HG02623 (cell line): ENCODE measurements at regions not wholly inside any gene's neighbourhood (a gene's known extent, or its start where the extent isn't known, plus 50 kb on each side); places are given as distances from the start of the nearest gene placed in this dataset.
"Not testable (repeated sequence)": the region's sequence is repeated elsewhere in the genome, so short reads cannot be mapped to it uniquely, and the experiment has no call there.

ENCODE experiments used
- ATAC-seq: cut with Tn5 transposase; IDR thresholded peaks from one replicate; pipeline ENCODE4 v1.9.1; 2021; ENCODE audit warnings: moderate library complexity; ENCODE audit not compliant: unreplicated experiment

DNA sequence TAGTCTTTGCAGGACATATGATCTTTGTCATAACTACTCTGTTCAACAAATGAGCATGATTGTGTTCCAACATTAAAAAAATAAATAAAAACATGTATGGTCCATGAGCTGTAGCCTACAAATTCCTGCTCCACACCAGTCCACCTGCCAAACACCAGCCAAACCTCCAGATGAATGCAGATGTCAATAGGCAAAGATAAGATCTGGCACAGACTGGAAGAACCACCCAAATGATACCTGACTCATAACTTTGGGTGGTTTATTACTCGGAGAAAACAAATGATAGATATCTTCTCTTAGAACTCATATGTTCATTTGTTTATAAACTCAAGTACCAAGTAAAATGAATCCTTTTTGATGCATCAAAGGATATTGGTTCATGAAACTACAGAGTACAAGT lies 425.1 kb downstream of the GBA3 start:
- no peak for ATAC-seq

DNA sequence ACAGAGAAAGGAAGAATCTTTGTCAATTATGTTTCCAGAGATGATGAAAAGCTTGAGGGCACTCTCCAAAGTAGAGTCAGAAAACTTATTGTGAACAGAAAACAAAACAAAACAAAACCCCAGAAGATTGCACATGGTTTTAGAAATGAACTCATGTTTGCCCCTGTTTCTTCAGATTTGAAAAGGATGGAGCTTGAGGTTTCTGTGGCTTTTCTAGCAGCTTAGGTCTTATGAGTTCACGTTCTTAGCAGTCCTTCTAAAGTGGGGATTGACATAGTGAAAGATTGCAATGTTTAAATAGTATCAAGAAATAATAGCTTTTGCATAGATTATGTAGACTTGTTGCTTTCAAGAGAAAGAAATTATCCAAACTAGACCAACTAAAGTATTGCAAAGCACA lies 421.8 kb downstream of the GBA3 start:
- ATAC-seq = no peak

DNA sequence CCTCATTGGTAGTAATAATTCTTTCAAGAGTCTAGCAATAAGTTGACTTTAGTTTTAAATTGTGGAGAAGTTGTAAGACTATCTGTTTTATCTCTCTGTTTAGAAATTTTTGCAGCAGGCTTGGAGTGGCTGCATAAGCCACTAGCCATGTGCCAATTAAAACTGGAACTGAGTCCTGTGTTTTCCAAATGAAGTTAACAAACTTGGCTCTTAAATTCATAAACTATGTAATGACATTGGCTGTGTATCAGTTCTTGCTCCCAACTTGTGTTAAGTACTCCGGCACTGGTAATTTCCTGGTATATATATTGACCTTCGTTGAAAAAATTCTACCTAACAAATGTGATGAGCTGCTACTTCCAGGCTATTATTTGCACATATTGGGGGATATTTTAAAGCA lies 420.4 kb downstream of the GBA3 start:
- ATAC-seq = no peak

DNA sequence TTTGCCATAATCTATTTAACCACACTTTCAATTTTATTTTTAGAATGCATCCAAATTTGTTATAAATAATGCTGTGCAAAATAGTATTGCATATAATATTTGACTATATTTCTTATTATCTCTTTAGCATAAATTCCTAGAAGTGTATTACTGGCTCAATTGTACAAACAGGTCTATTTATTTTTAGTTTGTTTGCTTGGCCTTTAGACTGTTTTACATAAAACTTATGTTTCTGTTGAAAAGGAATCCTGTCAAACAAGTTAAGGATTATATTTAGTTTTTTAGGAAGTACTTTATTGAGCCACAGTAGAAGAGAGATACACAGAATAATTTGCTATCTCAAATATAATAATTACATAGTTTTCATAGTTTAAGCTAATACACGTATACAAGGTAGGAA lies 413.8 kb downstream of the GBA3 start:
- no peak for ATAC-seq

DNA sequence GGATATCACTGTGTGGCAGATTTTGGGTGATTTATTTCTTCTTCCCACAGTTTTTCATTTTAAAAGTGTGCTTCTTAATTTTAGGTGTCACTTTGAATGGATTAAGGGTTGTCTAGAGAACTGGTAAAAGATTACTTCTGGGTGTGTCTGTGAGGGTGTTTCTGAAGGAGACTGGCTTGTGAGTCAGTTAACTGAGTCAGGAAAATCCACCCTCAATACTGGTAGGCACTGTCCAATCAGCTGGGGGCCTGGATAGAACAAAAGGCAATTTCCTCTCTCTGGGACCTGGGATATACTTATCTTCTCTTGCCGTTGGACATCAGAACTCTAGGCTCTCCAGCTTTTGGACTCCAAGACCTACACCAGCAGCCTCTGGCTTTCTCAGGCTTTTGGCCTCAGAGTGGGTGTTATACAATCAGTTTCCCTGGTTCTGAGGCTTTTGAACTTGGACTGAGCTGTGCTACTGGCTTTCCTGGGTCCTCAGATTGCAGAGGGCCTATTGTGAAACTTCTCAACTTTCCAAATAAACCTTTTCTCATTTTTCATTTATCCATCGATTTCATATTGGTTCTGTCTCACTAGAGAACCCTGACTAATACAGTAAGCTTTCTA lies 413.1 kb downstream of the GBA3 start:
- ATAC-seq = no peak

DNA sequence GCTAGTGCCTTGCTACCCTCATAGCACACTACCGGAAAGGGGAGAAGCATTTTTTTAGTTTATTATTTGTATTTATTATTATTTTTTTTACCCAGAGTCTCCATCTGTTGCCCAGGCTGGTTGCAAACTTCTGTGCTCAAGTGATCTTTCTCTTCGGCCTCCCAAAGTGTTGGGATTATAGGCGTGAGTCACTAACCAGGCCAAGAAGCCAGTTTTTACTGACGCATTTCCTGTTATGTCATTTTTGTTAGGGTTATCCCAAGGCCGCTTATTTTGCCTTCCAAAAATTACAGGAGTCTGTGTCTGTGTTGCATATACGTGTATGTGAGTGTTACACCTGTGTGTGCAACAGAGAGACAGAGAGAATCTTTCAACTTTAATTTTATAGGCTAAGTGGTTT lies 404.5 kb downstream of the GBA3 start:
- no peak for ATAC-seq

DNA sequence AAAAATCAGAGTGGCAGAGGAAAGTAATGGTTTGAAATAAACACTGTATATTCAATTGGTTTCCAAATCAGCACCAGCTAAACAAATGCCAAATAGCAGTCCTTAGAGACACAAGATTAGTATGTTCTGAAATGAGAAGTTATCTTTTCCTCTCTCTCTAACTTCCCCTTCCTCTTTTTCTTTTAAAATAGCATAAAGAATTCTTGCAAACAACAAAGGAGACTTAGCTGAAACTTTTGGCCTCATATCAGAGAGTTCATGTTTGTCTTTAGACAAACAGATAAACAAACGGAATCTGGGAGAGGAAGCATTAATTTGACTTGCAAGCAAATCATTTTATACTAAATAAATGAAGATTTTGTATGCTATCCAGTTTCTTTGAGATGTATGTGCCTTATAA lies 399.0 kb downstream of the GBA3 start:
- ATAC-seq = no peak

DNA sequence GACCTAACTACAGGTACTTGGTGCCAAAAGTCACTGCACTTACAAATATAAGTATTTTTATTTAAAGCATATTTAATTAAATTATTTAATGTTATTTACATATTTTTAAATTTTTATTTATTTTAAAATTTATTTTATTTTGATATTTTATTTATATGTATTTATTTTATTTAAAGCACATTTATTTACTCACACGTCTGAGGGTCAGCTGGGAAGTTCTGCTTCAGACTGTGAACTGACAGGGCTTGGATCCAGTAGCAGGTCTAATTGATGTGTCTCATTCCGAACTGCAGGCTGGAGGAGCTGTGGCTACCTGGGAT lies 392.5 kb downstream of the GBA3 start:
- no peak for ATAC-seq

DNA sequence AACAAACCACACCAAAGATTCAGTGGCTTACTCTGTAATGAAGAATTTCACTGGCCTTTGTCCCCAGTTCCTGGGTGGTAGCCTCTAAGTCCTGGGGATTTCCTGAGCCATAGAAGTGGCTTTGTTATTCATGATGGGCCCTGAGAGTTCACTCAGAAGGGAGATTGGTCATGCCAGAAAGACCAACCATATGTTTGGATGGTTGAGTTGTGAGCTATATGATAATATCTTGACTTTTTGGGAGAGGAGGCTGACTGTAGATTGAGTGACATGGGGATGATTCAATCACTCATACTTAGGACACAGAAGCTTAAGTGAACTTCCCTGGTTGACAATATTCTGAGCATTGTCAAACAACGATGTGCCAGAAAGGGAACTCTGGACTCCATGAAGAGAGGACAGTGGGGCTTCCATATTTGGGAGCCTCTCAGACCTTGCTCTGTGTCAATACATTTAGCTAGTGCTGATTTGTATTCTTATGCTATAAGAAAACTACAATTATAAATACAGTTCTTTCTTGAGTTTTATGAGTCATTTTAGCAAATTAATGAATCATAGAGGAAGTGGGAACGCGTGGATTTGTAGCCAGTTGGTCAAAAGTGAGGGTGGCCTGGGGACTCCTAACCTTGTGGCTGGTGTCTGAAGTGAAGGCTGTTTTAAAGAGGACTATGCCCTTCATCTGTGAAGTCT lies 392.0 kb downstream of the GBA3 start:
- ATAC-seq = no peak

DNA sequence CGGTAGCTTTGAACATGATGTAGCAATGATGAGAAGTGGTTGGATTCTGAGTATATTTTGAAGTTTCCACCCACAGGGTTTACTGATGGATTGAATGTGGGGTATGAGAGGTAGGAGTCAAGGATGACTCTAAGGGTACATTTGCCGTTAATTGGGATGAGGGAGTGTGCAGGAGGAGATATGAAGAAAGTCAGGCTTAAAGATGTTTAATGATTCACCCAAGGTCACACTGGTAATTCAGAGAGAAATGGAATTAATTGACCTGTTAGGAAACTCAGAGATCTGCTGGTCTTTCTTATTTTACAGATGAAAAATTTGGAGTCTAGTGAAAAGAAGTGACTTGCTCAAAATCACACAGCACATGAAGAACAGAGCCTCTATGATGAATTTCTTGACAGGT lies 390.7 kb downstream of the GBA3 start:
- no peak for ATAC-seq

DNA sequence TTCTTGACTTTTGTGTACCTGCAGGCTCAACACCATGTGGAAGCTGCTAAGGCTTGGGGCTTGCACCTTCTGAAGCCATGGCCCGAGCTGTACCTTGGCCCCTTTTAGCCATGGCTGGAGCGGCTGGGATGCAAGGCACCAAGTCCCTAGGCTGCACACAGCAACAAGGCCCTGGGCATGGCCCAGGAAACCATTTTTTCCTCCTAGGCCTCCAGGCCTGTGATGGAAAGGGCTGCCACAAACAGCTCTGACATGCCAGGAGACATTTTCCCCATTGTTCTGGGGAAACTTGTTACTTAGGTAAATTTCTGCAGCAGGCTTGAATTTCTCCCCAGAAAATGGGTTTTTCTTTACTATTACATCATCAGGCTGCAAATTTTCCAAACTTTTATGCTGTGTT lies 387.4 kb downstream of the GBA3 start:
- ATAC-seq = not testable (repeated sequence)

DNA sequence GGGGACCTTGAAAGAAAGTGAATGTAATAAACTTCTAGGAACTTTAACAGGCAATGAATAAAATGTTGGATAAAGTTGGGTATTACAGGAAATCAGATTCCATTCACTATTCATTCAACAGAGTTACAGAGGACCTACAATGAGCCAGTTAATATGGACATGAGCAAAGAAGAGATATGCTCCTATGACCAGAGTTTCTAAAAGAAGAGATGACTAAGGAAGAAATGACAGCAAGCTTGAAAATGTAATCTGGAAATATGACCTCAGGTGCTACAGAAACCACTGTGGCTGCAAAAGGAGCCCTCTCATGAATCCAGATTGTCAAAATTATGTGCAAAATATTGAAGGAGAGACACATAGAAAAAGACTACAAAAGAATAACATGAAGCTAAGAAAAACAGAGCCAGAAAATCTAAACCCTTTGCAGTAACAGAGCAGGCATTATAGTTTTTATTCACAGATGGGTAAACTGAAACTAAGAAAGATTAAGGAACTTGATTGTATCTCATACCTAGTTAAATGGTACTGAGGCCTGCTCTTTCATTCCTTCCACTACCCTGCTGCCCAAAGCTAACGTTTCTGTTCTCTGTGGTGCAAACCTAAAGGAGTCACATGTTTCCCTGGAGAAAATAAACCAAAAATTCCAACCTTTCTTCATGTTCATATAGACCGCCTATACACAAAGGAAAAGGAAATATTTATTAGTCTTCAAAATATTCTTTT lies 378.3 kb downstream of the GBA3 start:
- ATAC-seq = no peak

DNA sequence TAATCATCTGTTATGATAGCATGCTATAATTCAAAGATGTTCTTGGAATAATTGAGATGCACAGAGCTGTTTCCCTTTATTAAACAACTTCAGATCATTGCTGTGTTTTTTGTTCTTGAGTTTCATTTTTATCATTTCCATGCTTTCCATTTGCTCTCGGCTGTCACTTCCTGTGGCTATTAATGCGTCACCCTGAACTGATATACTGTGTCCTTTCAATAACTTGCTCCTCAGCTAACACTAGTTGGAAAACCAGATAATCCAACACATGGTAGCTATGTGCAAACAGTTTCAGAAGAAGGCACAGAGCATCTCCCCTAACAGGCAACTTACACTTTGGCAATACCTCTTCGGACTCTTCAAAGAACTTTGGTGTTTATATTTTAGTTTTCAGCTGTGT lies 376.0 kb downstream of the GBA3 start:
- no peak for ATAC-seq

DNA sequence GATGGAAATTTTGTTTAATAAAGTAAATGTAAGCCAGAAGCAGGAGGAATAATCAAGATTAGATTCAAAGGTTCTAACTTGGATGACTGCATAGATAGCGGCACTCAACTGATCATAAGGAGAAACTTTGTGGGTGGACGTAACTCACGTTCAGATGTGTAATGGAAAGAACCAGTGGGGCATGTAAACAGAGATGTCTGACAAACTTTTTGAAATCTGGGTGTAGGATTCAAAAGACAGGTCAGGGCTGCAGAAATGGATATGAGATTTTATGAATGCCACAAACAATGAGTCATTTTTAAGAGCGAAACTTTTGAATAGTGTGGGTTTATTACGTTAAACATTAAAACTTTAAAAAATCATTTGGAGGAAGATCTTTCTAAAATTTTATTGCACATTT lies 375.6 kb downstream of the GBA3 start:
- no peak for ATAC-seq

DNA sequence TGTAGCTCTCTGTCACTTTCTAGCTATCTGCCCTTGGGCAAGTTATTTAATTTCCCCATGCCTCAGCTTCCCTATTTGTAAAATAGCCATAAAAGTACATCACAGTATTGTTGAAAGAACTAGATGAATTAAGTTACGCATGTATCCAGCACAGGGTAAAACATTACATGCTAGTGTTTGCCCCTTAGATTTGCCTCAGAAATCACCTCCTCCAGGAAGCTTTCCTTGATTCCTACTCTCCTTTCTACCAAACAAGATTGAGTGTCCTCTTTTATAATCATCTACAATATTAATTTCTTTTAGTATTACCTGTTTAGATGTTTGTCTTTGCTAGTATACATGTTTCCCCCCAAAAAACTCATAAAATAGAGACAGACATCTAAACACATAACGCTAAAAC lies 369.5 kb downstream of the GBA3 start:
- no peak for ATAC-seq

DNA sequence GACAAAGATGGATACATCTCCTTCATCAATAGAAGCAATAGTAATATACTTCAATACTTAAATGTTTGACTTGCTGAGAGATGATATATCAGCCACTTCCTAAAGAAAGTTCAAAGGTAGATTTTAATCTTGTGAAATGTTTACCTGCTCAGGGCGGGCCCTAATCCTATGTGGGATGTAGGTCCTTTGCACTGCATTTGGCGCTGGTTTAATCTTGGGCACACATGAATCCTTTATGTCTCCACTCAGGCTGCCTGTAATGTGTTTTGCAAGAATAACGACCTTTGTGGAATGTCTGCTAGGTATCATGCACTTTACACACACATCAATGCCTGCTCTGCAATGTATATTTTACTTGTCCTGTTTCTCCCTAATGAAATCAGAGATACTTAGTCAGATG lies 368.7 kb downstream of the GBA3 start:
- ATAC-seq = no peak

DNA sequence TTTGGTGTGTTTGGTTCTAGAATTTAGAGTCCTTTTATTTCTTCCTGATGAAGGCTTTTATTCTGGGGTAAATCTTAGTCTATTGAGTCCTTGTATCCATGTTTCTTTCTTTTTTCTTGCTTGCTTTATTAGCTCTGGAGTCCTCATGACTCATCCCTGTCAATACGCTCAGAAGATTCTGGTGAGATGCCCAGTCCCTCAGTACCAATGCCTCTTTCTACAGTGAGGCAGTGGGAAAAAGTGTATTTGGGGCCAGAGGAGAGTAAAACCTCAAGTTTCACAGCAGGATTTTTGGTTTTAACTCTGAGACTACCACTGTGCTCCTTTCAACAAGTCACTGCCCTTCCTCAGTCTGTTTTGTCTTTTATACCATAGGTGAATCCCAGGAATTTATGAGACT lies 368.0 kb downstream of the GBA3 start:
- ATAC-seq = no peak

DNA sequence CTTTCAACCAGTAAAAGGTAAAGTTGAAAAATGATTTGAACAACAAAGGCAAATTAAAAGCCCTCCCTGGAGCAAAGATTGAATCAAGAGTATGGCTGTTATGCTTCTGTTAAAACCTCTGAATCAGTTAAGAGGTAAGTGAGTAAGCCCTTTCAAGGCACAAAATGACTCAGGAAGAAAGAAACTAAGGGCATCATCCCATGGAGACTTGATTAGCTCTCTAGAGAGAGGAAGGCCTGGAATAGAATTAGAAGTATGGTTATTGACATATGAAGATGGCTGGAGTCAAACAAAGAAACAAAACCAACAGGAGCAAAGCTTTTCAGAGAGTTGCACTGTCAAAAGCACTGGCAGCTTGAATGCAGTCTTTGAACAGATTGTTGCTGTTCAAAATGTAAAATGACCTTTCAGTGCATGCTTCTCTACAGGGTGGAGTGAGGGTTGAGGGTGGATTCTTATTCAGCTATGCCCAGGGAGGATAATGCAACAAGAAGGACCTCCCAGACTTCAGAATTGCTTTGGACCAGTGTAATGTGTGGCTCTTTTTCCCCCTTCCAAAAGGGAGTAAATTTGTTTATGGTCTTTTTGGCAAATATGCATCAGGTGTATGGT lies 365.5 kb downstream of the GBA3 start:
- ATAC-seq = no peak

DNA sequence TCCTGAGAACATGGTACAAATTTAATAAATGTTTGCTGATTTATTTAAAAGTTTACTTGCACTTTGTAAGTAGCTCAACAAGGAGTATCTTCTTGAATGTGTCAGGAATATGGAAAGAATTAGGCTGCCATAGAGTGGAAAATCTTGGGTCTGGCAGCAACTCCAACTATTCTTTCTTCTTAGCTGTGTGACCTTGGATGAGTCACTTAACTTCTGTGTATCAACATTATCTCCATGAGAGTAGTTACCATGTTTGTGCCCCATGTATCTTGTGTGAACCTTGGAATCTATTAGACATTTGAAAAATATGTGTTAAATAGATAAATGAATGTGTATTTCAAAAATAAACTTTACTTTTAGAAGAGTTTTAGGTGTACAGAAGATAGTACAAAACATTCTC lies 348.8 kb downstream of the GBA3 start:
- ATAC-seq = no peak

DNA sequence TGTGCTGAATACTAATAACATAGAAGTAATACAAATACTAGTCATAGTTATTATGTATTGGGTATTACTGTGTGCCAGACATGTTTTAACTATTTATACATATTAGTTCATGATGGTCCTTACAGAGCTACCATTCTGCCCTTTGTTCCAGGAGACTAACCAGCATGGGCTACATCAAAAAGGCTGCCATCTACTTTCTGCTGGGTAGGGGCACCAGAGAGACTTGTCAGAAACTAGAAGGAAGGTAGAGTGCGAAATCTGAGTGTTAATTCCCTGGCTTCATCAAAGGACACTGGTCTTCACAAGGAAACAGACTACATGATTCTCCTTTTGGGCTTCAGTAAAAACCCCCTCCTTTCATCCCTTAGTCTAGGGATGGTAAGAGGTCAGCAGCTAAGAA lies 347.8 kb downstream of the GBA3 start:
- ATAC-seq = no peak

DNA sequence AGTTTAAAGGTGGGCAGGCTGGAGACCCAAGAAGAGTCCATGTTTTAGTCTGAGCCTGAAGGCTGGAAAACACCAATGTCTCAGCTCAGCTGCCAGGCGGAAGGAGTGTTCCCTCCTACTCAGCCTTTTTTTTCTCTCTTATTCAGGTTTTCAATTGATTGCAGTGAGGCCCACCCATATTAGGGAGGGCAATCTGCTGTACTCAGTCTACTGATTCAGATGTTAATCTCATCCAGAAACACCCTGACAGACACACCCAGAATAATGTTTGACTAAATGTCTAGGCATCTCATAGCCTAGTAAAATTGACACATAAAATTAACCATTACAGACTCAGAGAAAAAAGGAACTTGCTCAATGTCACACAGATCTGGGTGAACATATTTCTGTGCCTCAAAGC lies 347.1 kb downstream of the GBA3 start:
- no peak for ATAC-seq
